SJCRH30 (cell line): ENCODE measurements at regions not wholly inside any gene's neighbourhood (a gene's known extent, or its start where the extent isn't known, plus 50 kb on each side); places are given as distances from the start of the nearest gene placed in this dataset.

Experiments
- DNase-seq, 2 experiments: peaks; one replicate each; pipeline ENCODE4 v3.0.0-alpha.2; 2015 to 2020
- H3K27ac ChIP-seq: fragments of 250-450 bp; sonication (Bioruptor Pico); 2 replicates; pipeline ENCODE4 v1.5.1; 2020; ENCODE audit warnings: mild to moderate bottlenecking, moderate library complexity
- H3K27me3 ChIP-seq: fragments of 250-450 bp; sonication (Bioruptor Pico); 2 replicates; pipeline ENCODE4 v1.5.1; 2020; ENCODE audit warnings: mild to moderate bottlenecking, moderate library complexity
- H3K36me3 ChIP-seq: fragments of 250-450 bp; sonication (Bioruptor Pico); 2 replicates; pipeline ENCODE4 v1.5.1; 2020; ENCODE audit warnings: mild to moderate bottlenecking, moderate library complexity
- H3K4me1 ChIP-seq: fragments of 250-450 bp; sonication (Bioruptor Pico); 2 replicates; pipeline ENCODE4 v1.5.1; 2020; ENCODE audit warnings: mild to moderate bottlenecking, moderate library complexity
- H3K4me3 ChIP-seq: fragments of 250-450 bp; sonication (Bioruptor Pico); 2 replicates; pipeline ENCODE4 v1.5.1; 2020; ENCODE audit warnings: mild to moderate bottlenecking, moderate library complexity
- H3K9me3 ChIP-seq: fragments of 250-450 bp; sonication (Bioruptor Pico); replicated peaks from 2 replicates; pipeline ENCODE4 v1.5.1; 2020; ENCODE audit warnings: mild to moderate bottlenecking, moderate library complexity

DNA sequence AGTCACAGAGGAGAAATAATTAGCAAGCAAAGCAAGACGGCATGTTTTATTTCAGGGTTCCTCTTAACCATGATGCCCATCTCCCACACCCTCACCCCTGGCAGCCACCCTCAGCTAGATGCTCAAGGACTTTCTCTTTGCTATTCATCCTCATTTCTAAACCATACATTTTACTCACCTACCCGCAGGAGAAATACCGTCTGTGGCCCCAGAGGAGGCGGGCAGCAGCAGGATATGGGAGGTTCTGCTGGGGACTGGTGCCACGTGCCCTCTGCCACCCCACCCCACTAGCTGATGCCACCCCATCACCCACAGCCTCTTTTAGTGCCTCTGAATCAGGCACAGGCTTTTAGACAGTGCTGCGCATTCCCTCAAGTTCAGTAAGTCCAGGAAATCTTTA lies 168.7 kb upstream of the ITGB1 start:
- H3K36me3 ChIP-seq = no peaks in the 10 kb centered on the region
- H3K9me3 ChIP-seq = no peaks in the 10 kb centered on the region
- H3K27ac ChIP-seq = no peak overlapping the region
- peaks cover 13% of the 10 kb centered on the region for H3K4me1 ChIP-seq
- H3K4me3 ChIP-seq = no peak overlapping the region
- no peaks in the 10 kb centered on the region for H3K27me3 ChIP-seq
- DNase-seq = no peak

DNA sequence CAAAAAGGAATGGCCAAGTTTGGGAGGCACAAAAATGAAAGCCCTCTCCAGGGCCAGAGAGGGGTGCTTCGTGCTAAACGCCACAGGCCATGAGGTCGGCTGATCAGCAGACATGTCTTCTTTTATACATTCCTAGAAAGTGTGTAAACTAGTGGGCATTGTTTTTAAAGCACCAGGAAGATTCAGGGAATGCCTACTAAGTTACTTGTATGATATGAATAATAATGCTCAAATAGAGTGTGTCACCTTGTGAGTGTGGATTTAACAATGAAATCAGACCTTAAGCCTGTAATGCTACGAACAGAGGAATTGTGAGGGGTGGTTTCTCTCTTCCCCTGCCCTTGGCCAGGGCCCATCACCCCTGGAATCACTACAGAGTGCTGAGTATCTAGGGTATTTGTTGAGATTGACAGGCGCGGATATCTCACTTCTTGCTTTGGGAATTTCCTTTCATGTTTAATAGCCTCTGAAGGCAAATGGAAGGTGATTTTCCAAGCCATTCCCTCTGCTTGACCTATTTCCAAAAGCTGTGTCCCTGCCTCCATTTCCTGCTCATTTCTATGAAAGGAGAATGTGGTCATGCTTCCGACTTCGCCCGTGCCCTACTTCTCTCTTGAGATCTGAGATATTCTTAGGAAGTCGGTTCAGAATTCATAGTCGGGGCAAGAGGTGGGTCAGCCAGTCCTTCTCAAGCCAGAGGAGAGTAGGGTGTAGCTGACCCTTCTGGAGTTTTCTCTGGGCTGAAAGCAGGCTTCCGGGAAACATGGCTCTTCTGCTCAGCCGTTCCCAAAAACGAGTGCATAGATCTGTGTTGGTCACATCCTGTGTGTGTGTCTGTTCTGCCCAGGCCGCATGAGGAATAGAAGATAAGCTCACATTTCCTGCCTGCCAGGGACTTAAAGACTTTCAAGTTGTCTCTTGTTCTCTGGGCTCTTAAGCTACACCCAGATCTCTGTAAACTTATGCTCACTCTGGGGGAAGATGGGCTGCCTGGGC lies 167.8 kb upstream of the ITGB1 start:
- Histone ChIP-seq H3K27me3 (no peaks in the 10 kb centered on the region), H3K4me1 (peaks cover 15% of the 10 kb centered on the region), H3K36me3 (no peaks in the 10 kb centered on the region), H3K27ac (no peak overlapping the region), H3K4me3 (no peak overlapping the region), H3K9me3 (no peaks in the 10 kb centered on the region)
- peak; percentile 19 to 47 for DNase-seq

DNA sequence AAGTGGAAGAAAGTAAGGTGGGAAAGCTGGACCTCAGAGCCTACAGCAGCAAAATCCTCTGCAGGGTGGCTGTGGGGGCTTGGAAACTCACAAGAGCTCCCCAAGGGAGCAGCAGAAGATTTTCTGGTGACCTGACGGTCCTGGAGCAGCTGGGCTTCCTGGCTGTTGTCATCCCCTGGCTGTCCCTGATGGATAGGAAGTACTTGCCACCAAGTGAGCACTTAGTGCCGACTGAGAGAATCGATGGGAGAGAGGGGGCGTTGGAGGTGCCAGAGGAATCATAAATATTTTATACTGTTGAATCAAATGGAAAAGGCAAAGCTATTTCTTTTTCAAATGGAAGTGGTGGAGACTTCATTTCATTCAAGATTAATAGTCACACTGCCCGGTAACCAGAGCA lies 167.1 kb upstream of the ITGB1 start:
- DNase-seq = no peak
- Histone ChIP-seq H3K27me3 (no peaks in the 10 kb centered on the region), H3K4me1 (peaks cover 15% of the 10 kb centered on the region), H3K4me3 (no peak overlapping the region), H3K9me3 (no peaks in the 10 kb centered on the region), H3K36me3 (no peaks in the 10 kb centered on the region), H3K27ac (no peak overlapping the region)

DNA sequence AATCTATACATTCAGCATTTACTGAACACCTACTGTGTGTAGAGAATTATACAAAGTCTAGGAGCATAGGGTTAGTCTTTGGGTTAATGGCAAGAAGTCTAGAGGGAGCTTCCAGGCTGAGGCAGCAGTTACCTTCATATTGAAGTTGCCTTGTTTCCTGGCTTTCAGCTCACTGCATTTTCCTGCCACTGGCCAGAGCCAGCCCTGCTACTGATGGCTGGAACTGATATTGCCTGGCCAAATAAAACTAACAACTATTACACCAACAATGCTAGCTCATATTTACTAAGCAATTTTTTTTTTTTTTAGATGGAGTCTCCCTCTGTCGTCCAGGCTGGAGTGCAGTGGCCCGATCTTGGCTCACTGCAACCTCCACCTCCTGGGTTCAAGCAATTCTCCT lies 165.7 kb upstream of the ITGB1 start:
- Histone ChIP-seq H3K36me3 (no peaks in the 10 kb centered on the region), H3K27me3 (no peaks in the 10 kb centered on the region), H3K27ac (no peak overlapping the region), H3K4me3 (no peak overlapping the region), H3K4me1 (peaks cover 15% of the 10 kb centered on the region), H3K9me3 (no peaks in the 10 kb centered on the region)
- DNase-seq = no peak

DNA sequence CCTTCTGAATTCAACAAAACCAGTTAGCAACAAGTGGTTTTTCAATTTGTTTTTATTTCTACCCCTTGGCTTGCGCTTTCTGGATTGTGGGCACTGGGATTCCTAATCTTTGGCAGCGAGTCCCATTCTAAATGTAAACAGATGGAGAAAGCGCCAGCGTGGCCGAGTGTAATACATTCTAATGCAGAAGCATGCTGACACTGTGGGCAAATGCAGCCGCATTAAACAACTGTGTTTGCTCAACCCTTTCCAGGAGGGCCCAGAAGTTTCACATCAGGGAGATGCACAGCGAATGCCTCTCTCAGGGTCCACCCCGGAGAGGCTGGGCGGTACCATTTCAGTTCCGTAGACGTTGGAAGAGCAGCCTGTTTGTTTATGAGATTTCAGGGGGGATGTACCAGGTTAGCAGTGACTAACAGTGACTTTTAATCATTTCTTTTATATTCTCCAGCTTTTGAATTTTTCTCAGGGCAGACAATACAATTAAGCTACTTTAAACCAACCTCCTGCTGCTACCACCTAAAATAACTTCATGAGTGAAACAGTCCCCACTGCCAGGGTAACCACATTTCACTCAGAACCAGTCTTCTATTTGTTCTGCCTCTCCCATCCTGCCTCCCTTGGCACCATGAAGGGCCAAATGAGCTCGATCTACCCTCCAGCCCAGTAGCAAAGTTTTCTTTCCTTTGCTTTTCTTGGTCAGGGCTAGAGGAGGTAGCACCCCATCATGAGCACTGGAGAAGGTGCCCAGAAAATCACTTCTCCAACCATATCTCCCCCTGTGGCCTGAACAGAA lies 164.2 kb upstream of the ITGB1 start:
- H3K36me3 ChIP-seq = no peaks in the 10 kb centered on the region
- no peaks in the 10 kb centered on the region for H3K9me3 ChIP-seq
- peak overlapping the region; percentile 45 for H3K27ac ChIP-seq
- no peaks in the 10 kb centered on the region for H3K27me3 ChIP-seq
- peaks cover 15% of the 10 kb centered on the region for H3K4me1 ChIP-seq
- peak overlapping the region; percentile 44 for H3K4me3 ChIP-seq
- DNase-seq = peak; percentile 63 to 72

DNA sequence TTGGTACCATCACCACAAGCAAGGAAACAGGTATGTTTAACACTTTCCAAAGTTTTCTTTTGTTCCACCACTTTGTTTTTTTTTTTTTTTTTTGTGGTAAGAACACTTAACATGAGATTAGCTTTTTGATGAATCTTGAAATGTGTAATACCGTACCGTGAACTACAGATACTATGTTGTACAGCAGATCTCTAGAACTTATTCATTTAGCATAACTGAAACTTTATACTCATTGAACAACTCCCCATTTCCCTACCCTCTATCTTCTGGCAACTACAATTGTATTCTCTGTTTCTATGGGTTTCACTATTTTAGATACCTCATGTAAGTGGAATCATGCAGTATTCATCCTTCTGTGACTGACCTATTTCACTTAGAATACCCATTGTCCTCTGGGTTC lies 162.7 kb upstream of the ITGB1 start:
- Histone ChIP-seq H3K27me3 (no peaks in the 10 kb centered on the region), H3K27ac (no peak overlapping the region), H3K4me1 (peaks cover 13% of the 10 kb centered on the region), H3K9me3 (no peaks in the 10 kb centered on the region), H3K4me3 (no peak overlapping the region), H3K36me3 (no peaks in the 10 kb centered on the region)
- DNase-seq = no peak

DNA sequence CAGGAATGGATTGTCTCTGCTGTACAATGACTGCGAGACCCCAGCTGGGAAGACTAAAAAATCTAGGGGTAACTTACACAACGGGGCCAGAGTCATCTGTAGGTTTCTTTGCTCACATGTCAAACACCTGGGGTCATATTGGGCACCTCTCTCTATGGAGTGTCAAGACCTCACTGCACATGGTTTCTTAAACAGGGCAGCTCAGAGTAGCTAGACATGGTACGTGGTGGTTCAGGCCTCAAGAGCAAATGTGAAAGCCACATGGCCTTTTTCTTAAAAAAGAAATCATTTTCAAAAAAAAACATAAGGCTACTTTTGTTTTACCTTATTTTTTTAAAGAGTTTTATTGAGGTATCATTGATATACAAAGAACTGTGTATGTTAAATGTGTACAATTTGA lies 162.2 kb upstream of the ITGB1 start:
- no peak for DNase-seq
- Histone ChIP-seq H3K4me3 (no peak overlapping the region), H3K27me3 (no peaks in the 10 kb centered on the region), H3K36me3 (no peaks in the 10 kb centered on the region), H3K4me1 (peaks cover 13% of the 10 kb centered on the region), H3K27ac (no peak overlapping the region), H3K9me3 (no peaks in the 10 kb centered on the region)

DNA sequence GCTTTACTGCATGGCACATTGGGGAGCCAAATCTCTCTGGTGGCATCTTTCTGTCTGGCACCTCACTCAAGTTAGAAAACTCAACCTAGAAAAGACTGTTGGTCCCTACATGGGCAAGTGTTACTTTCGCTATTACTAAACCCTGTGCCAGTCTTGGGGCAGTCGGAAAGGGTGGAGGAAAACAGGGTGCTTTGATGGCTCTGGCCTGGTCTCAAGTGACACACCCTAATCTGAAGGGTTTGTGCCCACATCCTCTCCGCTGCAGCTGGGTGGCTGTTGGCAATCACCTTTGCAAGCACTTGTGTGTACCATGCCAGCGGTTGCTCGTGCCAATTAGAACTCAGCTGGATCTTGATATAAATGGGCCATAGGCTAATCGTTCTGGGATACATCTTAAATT lies 159.8 kb upstream of the ITGB1 start:
- Histone ChIP-seq H3K27ac (no peak overlapping the region), H3K9me3 (no peaks in the 10 kb centered on the region; the same call in 1 of the 2 replicates), H3K4me3 (no peak overlapping the region), H3K36me3 (no peaks in the 10 kb centered on the region), H3K27me3 (no peaks in the 10 kb centered on the region), H3K4me1 (peaks cover 23% of the 10 kb centered on the region)
- DNase-seq = no peak

DNA sequence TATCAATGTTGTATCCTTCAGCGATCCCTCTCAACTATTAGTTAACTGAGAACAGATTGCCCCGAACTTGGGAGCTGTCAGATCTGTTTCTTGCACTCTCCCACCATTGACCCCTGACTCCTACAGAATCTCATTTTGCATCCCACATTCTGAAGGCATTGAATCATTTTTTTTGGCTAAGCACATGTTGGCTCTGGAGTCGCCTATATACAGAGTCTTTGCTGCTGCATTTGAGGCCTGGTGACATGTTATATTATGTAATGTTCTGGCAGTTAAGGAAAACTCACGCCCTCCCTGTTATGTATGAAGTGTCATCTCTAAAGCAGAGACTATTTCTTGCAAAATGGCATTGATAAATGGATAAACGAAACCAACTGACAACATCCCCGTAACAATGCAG lies 159.2 kb upstream of the ITGB1 start:
- no peak overlapping the region for H3K27ac ChIP-seq

DNA sequence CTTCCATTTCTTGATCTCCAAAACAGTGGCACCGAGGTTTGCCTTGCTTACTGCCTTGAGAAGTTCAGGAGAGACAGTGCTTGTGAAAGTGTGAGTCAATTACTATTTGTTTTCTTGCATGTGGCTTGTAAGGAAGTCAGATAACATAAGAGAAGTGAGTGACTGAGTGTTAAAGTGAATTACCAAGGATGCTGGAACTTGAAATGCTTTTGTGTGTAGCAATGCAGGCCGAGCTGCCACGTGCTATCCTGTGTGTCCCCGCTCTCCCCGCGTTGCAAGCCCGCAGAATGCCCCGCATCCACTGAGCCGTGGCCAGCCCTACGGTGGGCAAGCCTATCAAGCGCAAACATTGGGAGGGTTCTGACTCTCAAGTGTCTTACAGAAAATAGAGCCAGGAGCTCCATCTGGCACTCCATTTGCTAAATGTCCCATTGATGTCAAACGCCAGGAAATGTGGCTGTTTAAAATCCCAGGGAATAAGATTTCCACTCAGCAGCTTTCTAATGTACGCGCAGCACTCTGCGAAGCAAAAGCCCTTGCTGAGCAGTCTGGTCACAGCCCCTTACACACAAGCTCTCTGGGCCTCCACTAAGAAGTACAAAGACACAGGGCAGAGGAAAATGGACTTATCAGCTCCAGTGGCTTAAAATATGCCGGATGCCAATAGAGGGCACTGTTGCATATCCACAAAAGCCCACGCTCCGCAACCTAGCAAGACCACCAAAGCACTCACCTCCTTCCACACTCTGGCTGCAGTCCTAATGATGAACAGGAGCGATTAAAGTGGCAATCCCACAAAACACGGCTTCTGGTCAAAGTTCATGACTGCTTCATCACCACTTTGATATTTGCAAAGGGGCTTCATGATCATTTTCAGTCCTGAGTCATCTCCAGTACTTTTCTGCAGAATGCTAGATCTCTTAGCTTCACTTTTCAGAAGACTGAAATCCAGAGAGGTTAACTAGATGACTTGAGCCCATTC lies 158.0 kb upstream of the ITGB1 start:
- no peaks in the 10 kb centered on the region; the same call in 1 of the 2 replicates for H3K9me3 ChIP-seq
- no peaks in the 10 kb centered on the region for H3K27me3 ChIP-seq
- peak; percentile 59 to 79 for DNase-seq
- no peaks in the 10 kb centered on the region for H3K36me3 ChIP-seq
- no peak overlapping the region for H3K4me3 ChIP-seq
- H3K27ac ChIP-seq = no peak overlapping the region
- peaks cover 16% of the 10 kb centered on the region for H3K4me1 ChIP-seq

More for the DNA sequence above, 159.2 kb upstream of the ITGB1 start:
- no peak for DNase-seq
- Histone ChIP-seq H3K36me3 (no peaks in the 10 kb centered on the region), H3K9me3 (no peaks in the 10 kb centered on the region; the same call in 1 of the 2 replicates), H3K27me3 (no peaks in the 10 kb centered on the region), H3K4me3 (no peak overlapping the region), H3K4me1 (peaks cover 20% of the 10 kb centered on the region)

DNA sequence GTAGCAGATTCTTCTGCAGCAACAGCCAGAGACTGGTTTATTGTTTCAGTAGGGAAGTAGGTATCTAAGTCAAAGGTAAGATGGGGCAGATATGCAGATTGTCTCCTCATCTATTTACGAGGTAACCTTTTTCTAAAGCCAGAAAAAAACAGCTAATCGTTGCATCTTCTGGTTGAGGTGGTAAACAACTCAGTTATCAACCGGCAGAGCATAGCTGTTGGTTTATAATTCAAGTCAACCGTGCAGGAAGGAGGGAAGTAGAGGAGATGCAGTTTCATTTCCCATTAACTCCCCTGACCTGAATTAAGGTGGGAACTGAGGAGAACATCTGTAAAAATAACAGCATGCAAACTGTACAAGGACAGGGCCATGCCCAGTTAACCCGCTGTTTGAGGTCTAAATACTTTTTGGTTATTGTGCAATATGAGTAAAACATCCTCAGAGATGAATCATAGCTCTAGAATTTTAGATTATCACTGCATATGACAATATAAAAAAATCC lies 156.5 kb upstream of the ITGB1 start:
- Histone ChIP-seq H3K27me3 (no peaks in the 10 kb centered on the region), H3K4me1 (peaks cover 16% of the 10 kb centered on the region), H3K27ac (no peak overlapping the region), H3K9me3 (no peaks in the 10 kb centered on the region; the same call in 1 of the 2 replicates), H3K4me3 (no peak overlapping the region), H3K36me3 (no peaks in the 10 kb centered on the region)
- DNase-seq = no peak

DNA sequence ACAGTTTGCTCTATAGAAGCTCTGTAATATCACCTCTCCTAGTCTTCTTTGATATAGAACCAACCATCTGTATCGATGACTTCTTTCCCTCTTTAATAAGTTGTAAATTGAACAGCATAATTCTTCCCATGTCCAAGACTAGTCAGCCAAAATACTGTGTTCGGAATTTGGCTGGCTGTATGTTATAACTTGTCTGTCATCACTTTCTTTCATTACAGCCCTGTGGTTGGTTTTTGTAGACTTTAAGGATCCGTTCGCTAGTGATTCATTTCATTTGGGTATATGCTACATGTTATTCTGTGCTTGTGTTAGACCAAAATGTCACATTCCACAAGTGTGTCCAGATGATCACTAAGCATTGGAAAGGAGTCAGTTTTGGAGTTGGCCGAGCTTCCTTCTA lies 155.4 kb upstream of the ITGB1 start:
- Histone ChIP-seq H3K4me3 (no peak overlapping the region), H3K4me1 (peaks cover 16% of the 10 kb centered on the region), H3K9me3 (no peaks in the 10 kb centered on the region; the same call in 1 of the 2 replicates), H3K36me3 (no peaks in the 10 kb centered on the region), H3K27me3 (no peaks in the 10 kb centered on the region), H3K27ac (no peak overlapping the region)
- no peak for DNase-seq

DNA sequence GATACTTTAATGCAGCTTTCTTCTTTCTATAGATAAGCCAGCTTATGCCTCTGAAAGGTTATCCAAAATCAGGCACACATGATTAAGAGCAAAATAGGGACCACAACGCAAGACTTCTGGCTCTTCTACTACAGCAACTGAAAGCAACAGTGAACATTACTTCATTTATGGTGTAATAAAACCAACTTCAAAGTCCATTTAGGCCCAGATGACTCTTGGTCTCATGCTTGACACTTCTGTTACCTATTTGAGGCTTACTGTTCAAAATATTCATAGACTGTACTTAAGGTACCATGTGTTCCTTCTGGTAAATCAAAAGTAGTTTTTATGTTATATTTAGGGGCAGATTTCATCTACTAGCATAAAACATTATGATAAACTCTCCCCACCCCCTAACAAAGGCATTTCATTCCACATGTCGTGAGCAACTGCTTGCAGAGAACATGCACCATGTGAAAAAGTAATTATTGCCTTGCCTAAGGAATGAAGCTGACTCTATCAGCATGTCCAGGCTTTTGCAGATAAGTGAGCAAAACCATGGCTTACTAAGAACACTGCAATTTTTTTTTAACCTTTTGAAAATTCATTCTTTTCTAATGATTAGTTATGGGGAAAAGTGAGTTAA lies 154.9 kb upstream of the ITGB1 start:
- H3K27ac ChIP-seq = no peak overlapping the region
- H3K4me3 ChIP-seq = no peak overlapping the region
- H3K36me3 ChIP-seq = no peaks in the 10 kb centered on the region
- H3K4me1 ChIP-seq = peaks cover 16% of the 10 kb centered on the region
- H3K27me3 ChIP-seq = no peaks in the 10 kb centered on the region
- H3K9me3 ChIP-seq = no peaks in the 10 kb centered on the region; the same call in 1 of the 2 replicates
- DNase-seq = no peak
